ENCODE measurements at regions not wholly inside any gene's neighbourhood (a gene's known extent, or its start where the extent isn't known, plus 50 kb on each side); places are given as distances from the start of the nearest gene placed in this dataset.
"Not testable (repeated sequence)": the region's sequence is repeated elsewhere in the genome, so short reads cannot be mapped to it uniquely, and the experiment has no call there.

DNA sequence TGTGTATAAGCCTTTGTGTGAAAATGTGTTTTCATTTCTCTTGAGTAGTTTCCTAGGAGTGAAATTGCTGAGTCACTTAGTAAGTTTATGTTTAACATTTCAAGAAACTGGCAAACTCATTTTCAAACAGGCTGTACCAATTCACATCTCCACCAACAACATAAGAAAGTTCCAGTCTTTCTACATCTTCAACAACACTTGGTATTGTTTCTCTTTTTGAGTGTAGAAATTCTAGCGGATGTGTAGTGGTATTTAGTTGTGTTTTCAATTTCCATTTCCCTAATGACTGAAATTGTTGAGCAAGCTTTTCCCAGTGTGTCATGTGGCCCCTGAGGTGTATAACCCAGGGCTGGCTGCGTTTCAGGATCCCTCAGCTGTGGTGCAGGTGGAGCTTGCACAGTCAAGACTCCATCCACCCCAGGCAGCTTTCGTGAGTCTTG is 258.5 kb downstream of the PDCD6IP start:
- no peak for DNase-seq (ENCODE audit: low spot score)

DNA sequence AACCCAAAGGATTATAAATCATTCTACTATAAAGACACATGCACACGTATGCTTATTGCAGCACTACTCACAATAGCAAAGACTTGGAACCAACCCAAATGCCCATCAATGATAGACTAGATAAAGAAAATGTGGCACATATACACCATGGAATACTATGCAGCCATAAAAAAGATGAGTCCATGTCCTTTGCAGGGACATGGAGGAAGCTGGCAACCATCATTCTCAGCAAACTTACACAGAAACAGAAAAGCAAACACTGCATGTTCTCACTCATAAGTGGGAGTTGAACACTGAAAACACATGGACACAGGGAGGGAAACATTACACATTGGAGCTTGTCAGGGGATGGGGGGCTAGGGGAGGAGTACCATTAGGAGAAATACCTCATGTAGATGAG is 262.6 kb downstream of the PDCD6IP start:
- not testable (repeated sequence) for DNase-seq (ENCODE audit: low spot score)

DNA sequence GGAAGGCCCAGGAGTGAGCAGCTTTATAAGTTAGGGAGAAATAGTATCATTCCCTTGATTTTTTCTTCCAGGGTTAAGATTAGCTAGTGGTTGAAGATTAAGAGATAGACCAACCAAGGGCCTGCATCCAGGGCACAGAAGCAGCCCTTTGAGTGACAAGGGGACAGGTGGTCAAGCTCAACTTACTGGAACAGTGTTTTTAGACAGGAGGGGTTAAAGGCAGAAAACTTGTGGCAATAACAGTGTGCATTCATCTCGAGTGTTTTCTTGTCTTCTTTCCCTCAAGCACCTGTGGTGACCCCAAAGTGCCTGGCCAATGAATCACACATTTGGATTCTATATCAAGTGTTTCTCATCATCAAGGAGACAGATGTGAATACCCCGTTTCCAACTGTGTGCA is 267.5 kb downstream of the PDCD6IP start:
- no peak for DNase-seq (ENCODE audit: low spot score)

DNA sequence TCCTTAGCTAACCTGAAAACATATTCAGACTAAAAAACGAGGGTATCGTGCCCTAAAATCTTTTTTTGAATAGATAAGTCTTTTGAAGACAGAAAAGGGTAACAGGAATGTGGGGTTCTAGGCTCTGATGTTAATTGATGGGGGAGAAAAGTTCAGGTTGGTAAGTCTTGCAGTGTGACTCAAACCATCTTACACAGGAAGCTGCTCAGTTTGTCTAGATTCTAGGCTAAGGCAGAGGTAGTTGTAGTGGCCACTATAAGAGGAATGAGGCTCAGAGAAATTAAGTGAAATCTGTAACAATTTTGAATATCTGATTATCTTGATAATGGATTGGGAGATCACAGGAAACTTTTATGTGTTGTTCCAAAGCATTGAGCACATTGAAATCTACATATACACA is 267.9 kb downstream of the PDCD6IP start:
- DNase-seq (ENCODE audit: low spot score): no peak

DNA sequence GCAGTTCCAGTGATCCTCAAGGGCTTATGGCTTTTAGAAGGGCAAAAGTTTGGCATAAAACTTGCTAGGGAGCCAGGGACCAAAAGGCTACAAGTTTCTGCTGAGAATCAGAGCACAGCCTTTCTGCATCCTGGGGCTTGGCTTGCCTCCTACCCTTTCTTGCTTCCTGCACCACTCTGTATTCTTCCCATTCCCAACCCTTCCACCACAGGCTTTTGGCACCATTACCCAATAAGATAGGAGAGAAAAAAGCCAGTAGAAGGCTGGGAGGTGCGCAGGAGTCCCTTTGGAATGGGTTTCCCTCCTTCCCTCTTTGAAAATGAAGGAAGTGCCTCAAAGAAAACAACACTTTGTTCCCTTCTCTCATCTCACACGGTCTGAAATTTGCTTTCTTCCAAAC is 268.6 kb downstream of the PDCD6IP start:
- DNase-seq (ENCODE audit: low spot score): no peak

DNA sequence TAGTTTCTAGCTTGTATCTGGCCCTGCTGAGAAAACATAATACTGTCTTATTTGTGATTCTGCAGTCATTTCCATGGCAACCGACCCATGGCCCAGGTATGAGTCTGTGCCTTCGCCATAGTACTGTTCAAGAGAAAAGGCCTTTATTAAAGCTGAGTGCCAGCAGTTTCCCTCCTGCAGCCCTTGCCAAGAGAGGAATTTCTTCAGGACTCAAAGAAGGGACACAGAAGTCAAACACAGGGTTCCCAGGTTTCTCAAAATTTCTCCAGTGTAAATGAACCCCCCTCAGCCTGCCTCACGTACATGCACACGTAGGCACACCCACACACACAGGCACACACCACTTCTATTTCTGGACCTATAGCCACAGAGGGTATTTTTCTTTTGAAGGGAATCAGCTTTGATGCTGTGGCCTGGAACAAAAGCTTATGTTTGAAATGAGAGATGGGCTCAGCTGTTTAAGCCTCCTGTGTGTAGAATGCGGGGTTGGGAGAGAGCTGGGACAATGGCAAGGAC is 269.2 kb downstream of the PDCD6IP start:
- no peak for DNase-seq (ENCODE audit: low spot score)

DNA sequence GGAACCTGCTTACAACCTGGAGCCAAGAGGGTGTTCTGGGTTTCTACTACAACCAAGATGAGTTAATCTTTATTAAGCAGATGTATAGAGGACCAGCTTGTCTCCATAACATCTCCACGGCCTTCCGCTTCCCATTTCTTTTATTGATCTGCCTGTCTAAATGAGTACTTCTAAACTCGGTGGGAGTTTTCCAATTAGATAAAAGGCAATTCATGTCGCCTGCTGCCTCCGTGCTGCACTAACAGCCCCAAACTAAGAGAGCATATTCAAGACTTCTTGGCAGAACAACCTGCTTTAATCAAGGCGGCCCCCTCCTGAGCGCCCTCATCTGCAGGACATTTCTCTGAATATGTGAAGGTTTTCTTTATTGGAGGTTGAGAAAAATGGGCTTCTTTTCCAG is 270.1 kb downstream of the PDCD6IP start:
- no peak for DNase-seq (ENCODE audit: low spot score)

DNA sequence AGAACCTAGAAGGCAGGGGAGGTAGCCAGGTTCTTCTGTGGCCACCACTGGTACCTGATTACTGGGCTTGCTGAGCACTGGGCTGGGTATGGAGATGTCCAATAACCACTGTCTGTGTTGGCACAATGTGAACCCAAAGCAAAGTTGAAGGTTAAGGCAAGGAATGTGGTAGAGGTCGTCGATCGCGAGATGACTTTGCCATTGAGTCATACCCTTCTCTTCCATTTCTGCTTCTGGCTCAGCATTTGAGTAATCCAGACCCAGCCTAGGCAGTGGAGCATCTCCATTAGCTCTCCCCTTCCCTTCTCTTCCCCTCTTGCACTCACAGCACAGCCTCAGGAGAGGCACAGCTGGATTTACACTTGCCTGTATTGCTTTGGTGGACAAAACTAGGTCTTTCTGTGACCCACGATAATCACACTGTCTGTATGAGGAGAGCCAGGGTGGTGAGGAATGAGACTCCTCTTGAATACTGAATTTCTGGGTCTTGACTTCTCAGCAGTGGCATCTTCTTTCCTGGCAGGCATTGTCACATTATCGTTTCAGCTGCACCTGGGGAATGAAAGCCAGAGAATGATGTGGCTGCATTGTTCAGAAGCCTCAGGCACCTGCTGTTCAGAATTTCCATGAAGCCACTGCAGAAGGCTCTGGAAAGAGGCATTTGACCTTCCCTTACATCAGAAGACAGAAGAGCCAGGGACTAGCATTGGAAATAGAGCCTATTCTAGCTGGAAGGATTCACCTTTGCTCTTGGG is 272.6 kb downstream of the PDCD6IP start:
- DNase-seq (ENCODE audit: low spot score): no peak

DNA sequence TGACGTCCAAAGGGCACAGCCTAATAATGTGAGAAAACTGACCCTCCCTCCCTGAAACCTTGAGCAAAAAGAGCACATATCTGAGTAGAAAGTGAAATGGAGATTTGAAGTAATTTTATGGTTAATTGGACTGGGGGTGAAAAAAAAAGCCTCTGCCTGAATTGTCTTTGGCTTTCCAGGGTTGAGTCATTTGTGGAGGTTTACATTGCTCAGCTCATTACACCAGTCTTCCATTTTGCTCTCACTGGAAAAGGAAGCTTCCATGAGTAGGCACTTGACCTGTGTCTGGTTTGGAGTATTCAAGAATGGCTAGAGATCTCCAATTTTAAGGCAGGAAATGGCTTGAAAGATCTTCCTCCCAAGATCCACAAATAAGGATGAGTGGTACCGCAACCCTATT is 273.9 kb downstream of the PDCD6IP start:
- DNase-seq (ENCODE audit: low spot score): no peak

DNA sequence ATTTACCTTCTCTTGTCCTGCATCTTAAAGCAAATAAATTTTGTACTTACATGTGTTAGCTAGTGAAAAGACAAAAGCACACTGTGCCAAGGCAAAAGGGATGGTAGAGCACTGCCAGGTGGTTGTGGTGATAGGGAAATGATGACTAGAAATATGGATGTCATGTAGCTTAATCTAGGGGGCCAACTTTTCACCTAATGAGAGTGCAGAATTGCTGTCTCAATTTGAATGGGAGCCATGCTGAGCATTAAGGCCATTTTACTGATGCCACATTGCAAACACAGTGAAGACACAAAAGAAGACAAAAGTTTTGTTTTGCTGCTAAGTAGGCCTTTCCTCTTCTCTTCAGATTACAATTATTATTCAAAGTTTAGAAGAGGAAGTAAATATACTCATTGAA is 274.7 kb downstream of the PDCD6IP start:
- DNase-seq (ENCODE audit: low spot score): no peak

DNA sequence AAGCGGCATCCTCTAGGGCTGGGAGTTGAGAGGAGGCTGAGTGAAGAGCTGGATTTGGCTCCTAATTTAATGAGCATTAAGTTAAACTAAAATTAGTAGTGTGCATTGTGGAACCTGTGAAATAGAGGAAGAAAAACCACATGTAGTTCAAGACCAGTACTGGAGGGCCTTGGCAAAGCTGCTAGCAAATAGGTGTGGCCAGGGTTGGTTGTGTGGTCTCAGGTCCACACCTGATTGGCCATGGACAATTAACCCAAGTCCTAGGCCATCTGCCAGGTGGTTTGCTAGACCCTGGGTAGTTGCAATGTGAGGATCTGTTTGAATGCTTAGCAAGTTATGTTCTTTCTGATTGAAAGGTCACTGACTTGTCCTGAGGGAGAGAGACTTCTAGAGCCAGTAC is 275.5 kb downstream of the PDCD6IP start:
- DNase-seq (ENCODE audit: low spot score): no peak

DNA sequence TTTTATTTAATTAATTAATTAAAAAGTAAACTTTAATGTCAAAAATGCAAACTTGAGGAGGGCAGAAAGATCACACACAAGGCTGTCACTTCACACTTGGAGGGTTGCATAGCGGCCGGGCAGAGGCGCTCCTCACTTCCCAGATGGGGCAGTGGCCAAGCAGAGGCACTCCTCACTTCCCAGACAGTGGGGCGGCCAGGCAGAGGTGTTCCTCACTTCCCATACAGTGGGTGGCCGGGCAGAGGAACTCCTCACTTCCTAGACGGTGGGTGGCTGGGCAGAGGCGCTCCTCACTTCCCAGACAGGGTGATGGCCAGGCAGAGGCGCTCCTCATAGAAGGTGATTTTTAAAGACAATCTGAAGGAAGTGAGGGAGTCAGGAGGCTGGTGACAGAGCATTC is 277.5 kb downstream of the PDCD6IP start:
- DNase-seq (ENCODE audit: low spot score): no peak

DNA sequence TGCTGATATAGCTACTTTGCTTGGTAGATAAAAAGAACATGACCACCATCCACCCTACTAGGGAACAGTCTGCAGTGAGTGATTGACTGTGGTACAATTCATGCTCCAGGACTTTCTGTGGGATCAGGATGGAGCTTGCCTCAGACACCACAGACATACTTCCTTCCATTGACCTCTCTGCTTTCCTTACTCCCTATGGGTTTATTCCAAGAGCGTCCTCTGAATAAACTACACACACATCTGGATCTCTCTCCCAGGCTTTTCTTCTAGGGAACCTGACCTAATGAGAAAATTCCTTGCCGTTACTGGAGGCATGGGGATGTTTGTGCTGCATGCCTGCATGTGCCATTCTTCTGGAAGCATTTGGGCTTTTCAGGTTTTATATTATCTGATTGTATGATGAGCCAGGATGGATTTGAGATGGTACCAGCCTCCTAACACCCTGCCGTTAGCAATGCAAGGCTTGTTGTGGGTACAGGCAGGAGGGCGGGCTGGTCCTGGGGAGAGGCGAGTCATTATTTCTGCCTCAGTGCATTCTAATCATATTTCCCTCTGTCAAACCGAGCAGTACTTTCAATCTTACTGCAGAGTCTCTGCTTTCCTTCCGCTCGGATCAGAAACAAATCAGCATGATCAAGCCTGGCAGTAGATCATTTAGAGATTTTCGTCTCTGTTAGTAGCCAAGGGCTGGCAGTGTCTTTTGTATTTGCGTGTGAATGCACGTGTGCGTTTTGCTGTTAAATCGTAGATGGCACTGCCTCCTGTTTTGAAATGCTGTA is 279.2 kb downstream of the PDCD6IP start:
- DNase-seq (ENCODE audit: low spot score): peak; percentile 11

DNA sequence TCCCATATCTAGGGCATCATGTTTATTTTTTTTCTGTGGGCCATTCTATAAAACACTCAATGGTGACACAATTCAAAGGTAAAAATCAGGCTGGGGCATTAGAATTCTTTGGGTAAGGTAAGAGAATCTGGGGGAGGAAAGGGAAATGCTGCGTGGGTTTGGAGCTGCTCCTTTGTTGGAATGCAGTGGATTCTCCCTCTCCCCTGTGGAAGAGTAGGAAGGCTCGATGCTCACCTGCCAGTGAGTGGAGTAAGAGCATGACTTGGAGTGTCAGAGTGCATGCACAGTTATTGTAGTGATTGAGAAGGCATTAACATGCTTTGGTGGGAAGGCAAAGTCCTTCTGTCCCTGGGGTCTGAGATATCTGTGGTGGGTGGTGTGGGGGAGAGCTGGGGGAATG is 280.0 kb downstream of the PDCD6IP start:
- no peak for DNase-seq (ENCODE audit: low spot score)

DNA sequence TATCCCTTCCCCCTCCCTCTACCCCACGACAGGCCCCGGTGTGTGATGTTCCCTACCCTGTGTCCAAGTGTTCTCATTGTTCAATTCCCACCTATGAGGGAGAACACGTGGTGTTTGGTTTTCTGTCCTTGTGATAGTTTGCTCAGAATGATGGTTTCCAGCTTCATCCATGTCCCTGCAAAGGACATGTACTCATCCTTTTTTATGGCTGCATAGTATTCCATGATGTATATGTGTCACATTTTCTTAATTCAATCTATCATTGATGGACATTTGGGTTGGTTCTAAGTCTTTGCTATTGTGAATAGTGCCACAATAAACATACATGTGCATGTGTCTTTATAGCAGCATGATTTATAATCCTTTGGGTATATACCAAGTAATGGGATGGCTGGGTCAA is 281.4 kb downstream of the PDCD6IP start:
- DNase-seq (ENCODE audit: low spot score): not testable (repeated sequence)

DNA sequence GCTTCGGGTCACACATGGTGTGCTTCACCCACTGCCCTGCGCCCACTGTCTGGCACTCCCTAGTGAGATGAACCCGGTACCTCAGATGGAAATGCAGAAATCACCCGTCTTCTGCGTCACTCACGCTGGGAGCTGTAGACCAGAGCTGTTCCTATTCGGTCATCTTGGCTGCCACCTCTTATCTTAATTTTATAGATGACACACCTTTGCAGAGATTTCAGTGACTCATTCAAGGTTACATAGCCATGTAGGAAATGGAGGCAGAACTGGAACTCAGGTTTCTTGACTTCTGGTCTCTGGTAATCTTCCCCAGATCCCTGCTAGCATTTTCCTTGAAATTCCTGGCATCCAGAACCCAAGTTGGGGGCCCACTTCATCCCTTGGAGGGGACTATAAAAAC is 291.9 kb downstream of the PDCD6IP start:
- not testable (repeated sequence) for DNase-seq (ENCODE audit: low spot score)

DNA sequence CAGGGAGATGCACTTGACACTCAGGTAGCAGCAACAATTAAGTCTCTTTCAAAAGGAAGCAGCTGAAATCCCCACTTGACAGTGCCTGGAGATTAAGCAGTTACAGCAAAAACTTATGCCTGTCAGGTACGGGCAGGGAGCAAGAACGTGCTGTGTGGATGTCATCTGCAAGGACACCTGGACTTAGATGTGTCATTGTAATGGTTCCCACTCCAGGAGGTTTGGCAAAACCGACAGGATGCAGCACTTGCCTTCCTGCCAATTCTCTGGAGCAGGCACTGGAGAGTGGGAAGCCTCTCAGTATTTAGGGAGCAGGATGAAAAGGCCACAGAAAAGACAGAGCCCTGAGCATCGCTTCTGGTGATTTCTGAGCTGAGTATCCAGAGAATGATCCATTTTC is 292.4 kb downstream of the PDCD6IP start:
- no peak for DNase-seq (ENCODE audit: low spot score)

DNA sequence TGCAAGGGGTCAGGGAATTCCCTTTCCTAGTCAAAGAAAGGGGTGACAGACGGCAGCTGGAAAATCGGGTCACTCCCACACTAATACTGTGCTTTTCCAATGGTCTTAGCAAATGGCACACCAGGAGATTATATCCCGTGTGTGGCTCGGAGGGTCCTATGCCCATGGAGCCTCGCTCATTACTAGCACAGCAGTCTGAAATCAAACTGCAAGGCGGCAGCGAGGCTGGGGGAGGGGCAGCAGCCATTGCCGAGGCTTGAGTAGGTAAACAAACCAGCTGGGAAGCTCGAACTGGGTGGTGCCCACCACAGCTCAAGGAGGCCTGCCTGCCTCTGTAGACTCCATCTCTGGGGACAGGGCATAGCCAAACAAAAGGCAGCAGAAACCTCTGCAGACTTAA is 295.9 kb downstream of the PDCD6IP start:
- not testable (repeated sequence) for DNase-seq (ENCODE audit: low spot score)

DNA sequence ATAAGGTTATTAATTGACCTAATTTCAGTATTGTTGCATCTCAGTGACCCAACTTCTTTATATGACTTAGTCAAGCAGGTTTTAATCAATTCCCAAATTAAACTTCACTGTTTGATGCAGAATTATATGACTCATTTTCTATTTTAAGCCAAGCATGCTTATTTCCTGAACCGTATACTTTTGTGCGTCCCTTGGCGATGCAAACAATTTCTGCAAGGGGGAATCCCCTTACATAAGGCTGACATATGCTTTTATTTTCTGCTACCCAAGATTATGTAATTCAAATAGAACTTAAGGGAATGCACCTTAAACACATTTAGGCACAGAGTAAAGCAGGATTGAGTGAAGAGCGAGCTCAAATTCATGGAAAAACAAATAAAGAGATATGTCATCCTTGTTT is 303.9 kb downstream of the PDCD6IP start:
- DNase-seq (ENCODE audit: low spot score): no peak

DNA sequence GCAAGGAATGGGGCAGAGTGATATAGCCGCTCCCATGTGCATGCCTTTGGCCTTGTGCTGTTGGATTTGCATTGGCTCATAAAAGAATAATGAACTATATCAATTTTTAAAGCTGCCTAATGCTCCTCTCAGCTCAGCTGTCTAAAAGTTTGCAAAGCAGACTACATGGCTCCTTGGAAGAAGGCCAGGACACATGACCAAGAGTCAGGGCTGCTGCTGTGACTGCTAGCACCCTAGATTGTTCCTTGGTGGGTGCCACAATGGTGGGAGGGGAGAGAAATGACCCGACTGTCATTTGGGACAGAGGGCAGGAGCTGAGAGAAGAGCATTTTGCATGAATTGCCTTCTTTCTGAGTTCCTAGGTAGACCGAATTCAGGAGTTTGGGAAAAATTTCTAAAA is 307.9 kb downstream of the PDCD6IP start:
- DNase-seq (ENCODE audit: low spot score): no peak

DNA sequence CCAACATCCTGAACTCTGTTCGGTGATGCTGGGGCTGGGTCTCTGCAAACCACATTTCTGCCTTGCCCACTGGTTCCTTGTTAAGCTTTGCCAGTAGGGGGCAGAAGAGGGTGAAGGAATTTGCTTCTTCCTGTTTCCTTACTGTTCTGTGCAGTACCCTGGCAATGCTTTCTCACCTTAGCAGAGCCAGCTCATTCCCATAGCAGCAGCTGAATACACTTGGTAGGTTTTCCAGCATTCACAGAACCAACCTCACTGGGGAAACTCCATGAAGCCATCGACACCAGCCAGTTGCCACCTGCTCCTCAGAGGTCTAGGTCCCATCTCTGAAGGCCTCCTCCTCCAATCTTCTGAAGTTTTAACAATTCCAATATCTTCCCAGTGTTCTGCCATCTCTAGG is 308.4 kb downstream of the PDCD6IP start:
- DNase-seq (ENCODE audit: low spot score): peak; percentile 66

DNA sequence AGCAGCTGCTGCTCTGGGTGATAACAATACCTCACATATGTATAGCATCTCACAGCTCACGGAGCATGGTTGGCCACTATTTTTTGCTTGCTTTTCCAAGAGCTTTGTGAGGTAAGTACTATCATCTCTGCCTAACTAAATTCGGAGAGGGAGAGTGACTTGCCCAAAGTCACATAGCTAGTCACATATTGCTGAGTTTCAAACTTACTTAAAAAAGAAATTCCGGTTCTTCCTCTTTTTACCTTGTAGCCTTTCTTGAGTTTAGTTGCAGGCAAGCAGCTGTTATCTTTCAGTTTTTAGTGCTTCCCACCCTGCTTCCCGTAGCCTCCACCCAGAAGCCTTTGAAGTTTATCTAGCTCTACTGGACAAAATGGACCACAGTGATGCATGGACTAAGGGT is 309.2 kb downstream of the PDCD6IP start:
- DNase-seq (ENCODE audit: low spot score): no peak

DNA sequence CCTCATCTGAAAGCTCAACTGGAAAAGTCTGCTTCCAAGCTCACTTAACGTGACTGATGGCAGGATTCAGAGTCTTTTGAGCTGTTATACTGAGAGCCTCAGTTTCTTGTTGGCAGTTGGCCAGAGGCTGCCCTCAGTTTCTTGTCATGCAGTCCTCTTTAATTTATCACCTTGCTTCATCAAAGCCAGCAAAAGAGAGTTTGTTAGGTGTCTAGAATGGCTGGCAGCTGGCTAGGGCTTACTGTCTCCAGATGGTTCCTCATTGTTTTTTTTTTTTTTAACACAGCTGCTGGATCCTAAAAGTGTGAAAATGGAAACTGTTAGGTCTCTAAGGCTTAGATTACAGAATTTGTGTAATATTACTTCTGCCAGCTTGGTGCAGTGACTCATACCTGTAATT is 310.6 kb downstream of the PDCD6IP start:
- no peak for DNase-seq (ENCODE audit: low spot score)
